ENCODE measurements at regions not wholly inside any gene's neighbourhood (a gene's known extent, or its start where the extent isn't known, plus 50 kb on each side); places are given as distances from the start of the nearest gene placed in this dataset.

- TF ChIP-seq, protein P1, sequence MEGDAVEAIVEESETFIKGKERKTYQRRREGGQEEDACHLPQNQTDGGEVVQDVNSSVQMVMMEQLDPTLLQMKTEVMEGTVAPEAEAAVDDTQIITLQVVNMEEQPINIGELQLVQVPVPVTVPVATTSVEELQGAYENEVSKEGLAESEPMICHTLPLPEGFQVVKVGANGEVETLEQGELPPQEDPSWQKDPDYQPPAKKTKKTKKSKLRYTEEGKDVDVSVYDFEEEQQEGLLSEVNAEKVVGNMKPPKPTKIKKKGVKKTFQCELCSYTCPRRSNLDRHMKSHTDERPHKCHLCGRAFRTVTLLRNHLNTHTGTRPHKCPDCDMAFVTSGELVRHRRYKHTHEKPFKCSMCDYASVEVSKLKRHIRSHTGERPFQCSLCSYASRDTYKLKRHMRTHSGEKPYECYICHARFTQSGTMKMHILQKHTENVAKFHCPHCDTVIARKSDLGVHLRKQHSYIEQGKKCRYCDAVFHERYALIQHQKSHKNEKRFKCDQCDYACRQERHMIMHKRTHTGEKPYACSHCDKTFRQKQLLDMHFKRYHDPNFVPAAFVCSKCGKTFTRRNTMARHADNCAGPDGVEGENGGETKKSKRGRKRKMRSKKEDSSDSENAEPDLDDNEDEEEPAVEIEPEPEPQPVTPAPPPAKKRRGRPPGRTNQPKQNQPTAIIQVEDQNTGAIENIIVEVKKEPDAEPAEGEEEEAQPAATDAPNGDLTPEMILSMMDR (IDR thresholded peaks at IDR 0.05; ENCODE audit: control extremely low read depth in 1 of 3, insufficient read depth in 1 of 3, low read depth in 1 of 3, low read length in 3 of 3): no peak
- TF ChIP-seq SIN3A (conservative IDR thresholded peaks at IDR 0.05 in 1 of 2, IDR thresholded peaks at IDR 0.05 in 1 of 2; ENCODE audit: low read depth in 1 of 2, low read length in 2 of 2) (no peak), YY1 (IDR thresholded peaks at IDR 0.05; ENCODE audit: low read depth, low read length) (no peak), SAP30 (IDR thresholded peaks at IDR 0.05; ENCODE audit: insufficient read depth, insufficient replicate concordance, low read length) (no peak), NANOG (IDR thresholded peaks at IDR 0.05; ENCODE audit: insufficient read depth, low read depth, low read length, poor library complexity, severe bottlenecking) (no peak), EZH2 (IDR thresholded peaks at IDR 0.05; ENCODE audit: low read depth, low read length, severe bottlenecking) (no peak), SP1 (IDR thresholded peaks at IDR 0.05; ENCODE audit: low read depth, low read length) (no peak), ATF3 (IDR thresholded peaks at IDR 0.05; ENCODE audit: insufficient read depth, low read depth, low read length) (no peak)
Observed at GRCh38 chr1:218589487-218589886, 244.4 kb downstream of the TGFB2 start.
